ENCODE measurements at regions not wholly inside any gene's neighbourhood (a gene's known extent, or its start where the extent isn't known, plus 50 kb on each side); places are given as distances from the start of the nearest gene placed in this dataset.

DNA sequence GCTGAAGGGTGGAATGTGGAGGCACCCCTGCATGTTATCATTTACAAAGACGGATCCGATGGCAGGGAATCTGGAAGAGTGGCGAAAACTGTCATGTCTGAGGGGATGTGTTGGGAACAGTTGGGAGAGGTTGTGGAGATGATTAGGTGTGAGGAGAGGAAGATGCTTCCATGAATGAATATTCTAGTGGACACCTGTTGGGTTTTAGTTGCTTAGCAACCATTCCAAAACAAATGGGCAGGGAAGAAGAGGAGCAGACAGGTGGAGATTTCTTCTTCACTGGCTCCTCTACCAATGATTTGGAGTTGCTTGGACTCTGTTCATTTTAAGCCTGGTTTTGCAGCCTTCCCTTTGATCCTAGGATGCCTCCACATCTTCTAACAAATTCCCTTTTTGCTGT is 465.3 kb upstream of the CLINT1 start:
- Histone ChIP-seq H3K9me3 (no peaks in the 10 kb centered on the region), H3K4me1 (no peaks in the 10 kb centered on the region), H3K4me3 (no peak overlapping the region), H3K27me3 (no peaks in the 10 kb centered on the region), H3K36me3 (no peaks in the 10 kb centered on the region), H3K27ac (no peak overlapping the region)
- DNase-seq: no peak
- TF ChIP-seq, protein P1, sequence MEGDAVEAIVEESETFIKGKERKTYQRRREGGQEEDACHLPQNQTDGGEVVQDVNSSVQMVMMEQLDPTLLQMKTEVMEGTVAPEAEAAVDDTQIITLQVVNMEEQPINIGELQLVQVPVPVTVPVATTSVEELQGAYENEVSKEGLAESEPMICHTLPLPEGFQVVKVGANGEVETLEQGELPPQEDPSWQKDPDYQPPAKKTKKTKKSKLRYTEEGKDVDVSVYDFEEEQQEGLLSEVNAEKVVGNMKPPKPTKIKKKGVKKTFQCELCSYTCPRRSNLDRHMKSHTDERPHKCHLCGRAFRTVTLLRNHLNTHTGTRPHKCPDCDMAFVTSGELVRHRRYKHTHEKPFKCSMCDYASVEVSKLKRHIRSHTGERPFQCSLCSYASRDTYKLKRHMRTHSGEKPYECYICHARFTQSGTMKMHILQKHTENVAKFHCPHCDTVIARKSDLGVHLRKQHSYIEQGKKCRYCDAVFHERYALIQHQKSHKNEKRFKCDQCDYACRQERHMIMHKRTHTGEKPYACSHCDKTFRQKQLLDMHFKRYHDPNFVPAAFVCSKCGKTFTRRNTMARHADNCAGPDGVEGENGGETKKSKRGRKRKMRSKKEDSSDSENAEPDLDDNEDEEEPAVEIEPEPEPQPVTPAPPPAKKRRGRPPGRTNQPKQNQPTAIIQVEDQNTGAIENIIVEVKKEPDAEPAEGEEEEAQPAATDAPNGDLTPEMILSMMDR (IDR thresholded peaks at IDR 0.05): no peak
- intact Hi-C loops (cut with DNase I; ENCODE audit: low total_unique reads): no loop called here

DNA sequence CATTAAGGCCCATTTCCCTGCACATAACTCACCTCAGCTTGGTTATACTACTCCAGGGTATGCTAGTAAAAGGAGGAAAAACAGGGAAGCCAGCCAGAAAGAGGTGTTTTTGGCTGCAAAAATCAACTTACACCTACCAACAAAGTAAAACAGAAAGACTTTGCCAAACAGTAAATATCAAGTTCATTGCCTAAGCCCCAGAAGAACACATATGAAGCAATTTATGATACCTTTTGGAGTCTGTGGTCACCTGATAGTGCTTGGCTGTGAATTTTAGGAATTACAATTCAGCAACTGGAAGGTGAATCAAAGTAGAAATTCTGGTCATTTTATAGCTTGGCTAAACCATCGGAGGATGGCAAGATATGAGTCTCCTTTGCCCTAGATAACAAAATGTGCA is 463.7 kb upstream of the CLINT1 start:
- H3K4me1 ChIP-seq: no peaks in the 10 kb centered on the region
- TF ChIP-seq, protein P1 (IDR thresholded peaks at IDR 0.05): no peak
- intact Hi-C loops (cut with DNase I; ENCODE audit: low total_unique reads): no loop called here
- H3K27me3 ChIP-seq: no peaks in the 10 kb centered on the region
- H3K9me3 ChIP-seq: no peaks in the 10 kb centered on the region
- no peaks in the 10 kb centered on the region for H3K36me3 ChIP-seq
- H3K27ac ChIP-seq: no peak overlapping the region
- DNase-seq: no peak
- H3K4me3 ChIP-seq: no peak overlapping the region

DNA sequence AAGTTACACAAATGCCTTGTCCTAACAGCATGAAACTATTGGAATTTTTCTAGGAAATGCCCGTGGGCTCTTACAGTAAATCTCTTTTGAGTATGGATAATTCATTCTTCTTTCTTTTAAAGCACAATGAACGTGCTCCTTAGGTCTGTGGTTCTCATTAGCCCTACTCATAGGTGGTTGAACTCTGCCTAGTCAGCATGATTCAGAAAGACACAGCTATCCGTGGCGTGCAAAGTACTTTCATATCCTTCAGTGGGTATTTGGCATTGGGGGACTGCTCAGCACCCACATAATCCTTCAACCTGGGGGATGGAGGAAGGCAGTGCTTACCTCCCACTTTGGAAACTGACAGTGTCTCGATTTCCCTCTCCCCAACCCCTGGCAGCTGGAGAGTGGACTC is 462.0 kb upstream of the CLINT1 start:
- Histone ChIP-seq H3K27ac (no peak overlapping the region), H3K27me3 (no peaks in the 10 kb centered on the region), H3K36me3 (no peaks in the 10 kb centered on the region), H3K4me1 (no peaks in the 10 kb centered on the region), H3K4me3 (no peak overlapping the region), H3K9me3 (no peaks in the 10 kb centered on the region)
- TF ChIP-seq, protein P1 (IDR thresholded peaks at IDR 0.05): no peak
- DNase-seq: no peak
- intact Hi-C loops (cut with DNase I; ENCODE audit: low total_unique reads): no loop called here

GRCh38 chr5:158320178-158320674 is 461.3 kb upstream of the CLINT1 start:
- intact Hi-C loops (cut with DNase I; ENCODE audit: low total_unique reads): no loop called here
- TF ChIP-seq, protein P1 (IDR thresholded peaks at IDR 0.05): no peak
- Histone ChIP-seq H3K27me3 (no peaks in the 10 kb centered on the region), H3K9me3 (no peaks in the 10 kb centered on the region), H3K4me1 (no peaks in the 10 kb centered on the region), H3K27ac (no peak overlapping the region), H3K36me3 (no peaks in the 10 kb centered on the region), H3K4me3 (no peak overlapping the region)
- no peak for DNase-seq

- H3K36me3 ChIP-seq: no peaks in the 10 kb centered on the region
- H3K9me3 ChIP-seq: no peaks in the 10 kb centered on the region
- intact Hi-C loops (cut with DNase I; ENCODE audit: low total_unique reads): no loop called here
- no peaks in the 10 kb centered on the region for H3K4me1 ChIP-seq
- H3K27ac ChIP-seq: no peak overlapping the region
- DNase-seq: no peak
- no peaks in the 10 kb centered on the region for H3K27me3 ChIP-seq
- TF ChIP-seq, protein P1 (IDR thresholded peaks at IDR 0.05): no peak
- no peak overlapping the region for H3K4me3 ChIP-seq
Observed at GRCh38 chr5:158317507-158317906, 458.6 kb upstream of the CLINT1 start.

Measured in tibial artery (tissue), 4 donors.